Keratinocyte (primary cell): ENCODE measurements at regions not wholly inside any gene's neighbourhood (a gene's known extent, or its start where the extent isn't known, plus 50 kb on each side); places are given as distances from the start of the nearest gene placed in this dataset.

Source experiments
- CTCF ChIP-seq, 3 experiments: IDR thresholded peaks in 1 of 3; conservative IDR thresholded peaks in 1 of 3; optimal IDR thresholded peaks in 1 of 3; 2 replicates in 2 of 3; 3 replicates in 1 of 3; pipeline versions ENCODE3 to v1.5.1; 2011; ENCODE audit warnings: low read length in 3 of 3, mild to moderate bottlenecking in 3 of 3, moderate library complexity in 2 of 3, control low read depth in 1 of 3, inconsistent platforms in 1 of 3; ENCODE audit not compliant: insufficient read depth in 2 of 3; ENCODE audit errors: extremely low read depth in 1 of 3
- EZH2 ChIP-seq: IDR thresholded peaks from one replicate; pipeline ENCODE4 v1.6.1; 2012; ENCODE audit warnings: inconsistent platforms, mild to moderate bottlenecking, low read length, moderate library complexity

- TF ChIP-seq CTCF (optimal IDR thresholded peaks at IDR 0.05 in 1 of 3, IDR thresholded peaks at IDR 0.05 in 1 of 3, conservative IDR thresholded peaks at IDR 0.05 in 1 of 3; ENCODE audit: extremely low read depth in 1 of 3, insufficient read depth in 2 of 3, low read length in 3 of 3), result no peak
- no peak for TF ChIP-seq EZH2
Measured at GRCh38 chr17:33777674-33778073, 477.4 kb upstream of the CCL2 start.
